ENCODE measurements at regions not wholly inside any gene's neighbourhood (a gene's known extent, or its start where the extent isn't known, plus 50 kb on each side); places are given as distances from the start of the nearest gene placed in this dataset.
"Not testable (repeated sequence)": the region's sequence is repeated elsewhere in the genome, so short reads cannot be mapped to it uniquely, and the experiment has no call there.

DNA sequence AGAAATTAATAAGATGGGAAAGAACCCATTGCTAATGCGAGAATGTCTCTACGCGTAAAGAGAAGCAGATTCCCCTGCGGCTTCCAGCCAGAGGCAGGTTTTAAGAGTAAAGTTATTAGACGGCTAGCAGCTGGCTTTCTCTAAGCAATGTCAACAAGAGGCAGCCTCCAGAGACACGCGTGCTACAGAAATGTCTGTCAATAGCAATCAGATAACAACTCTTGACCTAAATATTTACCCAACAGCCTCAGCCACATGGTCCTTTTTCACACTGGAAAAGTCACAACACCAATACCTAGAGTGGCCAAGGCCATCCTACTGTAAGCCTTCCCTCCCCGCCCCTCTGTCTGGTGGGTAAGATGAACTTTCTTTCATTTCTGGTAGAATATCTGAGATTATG lies 146.0 kb upstream of the SFSWAP start:
- Histone ChIP-seq H3K4me3 (ENCODE audit: low read depth in 1 of 2, low read length in 2 of 2) (no peak overlapping the region), H3K27ac (ENCODE audit: low read depth, low read length) (no peak overlapping the region), H3K9ac (ENCODE audit: low read length) (no peak overlapping the region), H3K36me3 (ENCODE audit: insufficient read depth, low read length) (no peaks in the 10 kb centered on the region), H3K27me3 (ENCODE audit: control insufficient read depth in 1 of 2, insufficient read depth in 2 of 2, low read length in 2 of 2) (peaks cover 0 to 20% of the 10 kb centered on the region in 2 donors), H3K4me1 (ENCODE audit: insufficient read depth, low read length) (no peaks in the 10 kb centered on the region), H3K9me3 (ENCODE audit: low read length) (no peaks in the 10 kb centered on the region)

DNA sequence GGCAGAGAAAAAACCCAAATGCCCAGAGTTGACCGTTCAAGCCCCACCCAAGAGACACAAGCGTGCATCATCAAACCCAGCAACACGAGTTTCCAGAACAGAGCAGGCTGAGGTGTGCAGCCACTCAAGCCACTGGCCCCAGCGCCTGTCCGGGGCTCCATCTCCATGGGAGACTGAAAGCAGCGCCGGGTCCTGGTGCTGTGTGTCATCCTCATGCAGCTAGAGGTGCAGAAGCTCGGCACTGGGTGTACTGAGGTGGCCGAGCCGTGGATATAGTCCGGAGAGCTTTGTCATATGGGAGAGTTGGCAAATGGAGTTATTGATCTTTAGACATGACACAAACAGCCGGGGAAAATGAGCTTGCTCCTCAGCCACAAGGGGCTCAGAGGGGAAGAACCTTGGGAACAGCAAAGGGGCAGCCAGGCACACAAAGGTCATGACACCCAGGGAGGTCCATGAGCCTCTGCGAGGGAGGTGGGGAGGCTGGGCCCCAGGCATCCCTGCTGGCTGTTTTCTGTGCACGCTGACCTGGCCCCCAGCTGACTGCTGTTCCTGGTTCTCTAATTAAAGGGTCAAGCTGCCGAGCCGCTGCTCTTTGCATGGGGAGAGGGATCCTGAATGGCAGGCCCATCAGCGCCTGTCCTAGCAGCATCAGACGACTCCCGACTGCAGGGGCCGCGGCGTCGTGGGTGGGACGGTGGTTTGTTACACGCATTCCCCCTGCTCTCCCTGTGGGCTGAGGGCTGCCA lies 145.4 kb upstream of the SFSWAP start:
- Histone ChIP-seq H3K9ac (ENCODE audit: low read length) (no peak overlapping the region), H3K9me3 (ENCODE audit: low read length) (no peaks in the 10 kb centered on the region), H3K27me3 (ENCODE audit: control insufficient read depth in 1 of 2, insufficient read depth in 2 of 2, low read length in 2 of 2) (peaks cover 0 to 24% of the 10 kb centered on the region in 2 donors), H3K27ac (ENCODE audit: low read depth, low read length) (no peak overlapping the region), H3K4me3 (ENCODE audit: low read depth in 1 of 2, low read length in 2 of 2) (no peak overlapping the region), H3K36me3 (ENCODE audit: insufficient read depth, low read length) (no peaks in the 10 kb centered on the region), H3K4me1 (ENCODE audit: insufficient read depth, low read length) (no peaks in the 10 kb centered on the region)

DNA sequence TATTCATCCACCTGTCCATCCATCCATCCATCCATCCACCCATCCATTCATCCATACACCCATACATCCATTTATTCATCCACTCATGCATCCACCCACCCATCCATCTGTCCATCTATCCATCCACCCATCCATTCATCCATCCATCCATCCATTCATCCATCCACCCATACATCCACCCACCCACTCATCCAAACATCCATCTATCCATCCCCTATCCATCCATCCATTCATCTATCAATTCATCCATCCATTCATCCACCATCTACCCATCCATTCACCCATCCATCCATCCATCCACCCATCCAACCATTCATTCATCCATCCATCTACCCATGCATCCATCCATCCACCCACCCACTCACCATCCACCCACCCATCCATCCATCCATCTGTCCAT lies 142.6 kb upstream of the SFSWAP start:
- no peaks in the 10 kb centered on the region for H3K36me3 ChIP-seq (ENCODE audit: insufficient read depth, low read length)
- no peak overlapping the region for H3K9ac ChIP-seq (ENCODE audit: low read length)
- no peaks in the 10 kb centered on the region for H3K4me1 ChIP-seq (ENCODE audit: insufficient read depth, low read length)
- H3K27me3 ChIP-seq (ENCODE audit: control insufficient read depth in 1 of 2, insufficient read depth in 2 of 2, low read length in 2 of 2), result peaks cover 0 to 30% of the 10 kb centered on the region in 2 donors
- H3K4me3 ChIP-seq (ENCODE audit: low read depth in 1 of 2, low read length in 2 of 2), result no peak overlapping the region
- no peak overlapping the region for H3K27ac ChIP-seq (ENCODE audit: low read depth, low read length)
- H3K9me3 ChIP-seq (ENCODE audit: low read length), result no peaks in the 10 kb centered on the region

DNA sequence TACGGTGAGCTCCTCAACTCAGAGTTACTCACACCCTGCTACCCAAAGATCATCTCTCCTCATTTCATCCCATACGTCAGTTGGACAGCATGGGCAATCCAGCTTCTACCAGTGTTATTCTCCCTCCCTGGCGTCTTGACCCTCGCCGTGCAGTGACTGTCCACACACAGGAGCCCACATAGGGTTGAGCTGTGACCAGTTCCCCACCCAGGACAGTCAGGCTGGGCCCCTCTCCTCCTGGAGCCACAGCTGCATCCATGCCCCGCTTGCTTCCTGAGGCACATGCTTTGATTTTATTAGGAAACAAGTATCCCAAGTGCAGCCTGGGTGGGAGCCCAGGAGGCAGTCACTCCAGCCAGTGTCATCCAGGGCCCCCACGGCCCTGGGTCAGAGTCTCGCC lies 140.3 kb upstream of the SFSWAP start:
- no peaks in the 10 kb centered on the region for H3K9me3 ChIP-seq (ENCODE audit: low read length)
- H3K27me3 ChIP-seq (ENCODE audit: control insufficient read depth in 1 of 2, insufficient read depth in 2 of 2, low read length in 2 of 2), result peaks cover 0 to 29% of the 10 kb centered on the region in 2 donors
- H3K4me3 ChIP-seq (ENCODE audit: low read depth in 1 of 2, low read length in 2 of 2), result no peak overlapping the region

DNA sequence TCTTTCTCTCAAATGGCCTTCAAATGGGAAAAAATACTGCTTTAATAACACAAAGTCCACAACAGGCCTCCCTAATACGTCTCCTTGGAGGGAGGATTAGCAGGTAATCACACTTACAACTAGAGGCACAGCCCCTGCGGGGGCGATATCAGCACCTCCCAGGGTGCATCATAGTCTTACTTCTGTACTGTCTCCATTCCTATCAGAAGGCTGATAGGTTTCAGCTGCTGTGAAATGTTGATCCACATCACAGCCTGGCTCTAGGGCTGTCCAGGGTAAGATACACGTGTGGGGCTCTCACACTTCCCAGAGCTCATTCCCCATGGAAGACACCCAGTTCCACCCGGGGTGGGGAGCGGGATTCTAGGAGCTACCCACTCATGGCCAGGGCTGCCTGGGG lies 139.1 kb upstream of the SFSWAP start:
- Histone ChIP-seq H3K9ac (ENCODE audit: low read length) (no peak overlapping the region), H3K4me1 (ENCODE audit: insufficient read depth, low read length) (no peaks in the 10 kb centered on the region), H3K9me3 (ENCODE audit: low read length) (no peaks in the 10 kb centered on the region), H3K36me3 (ENCODE audit: insufficient read depth, low read length) (no peaks in the 10 kb centered on the region), H3K27ac (ENCODE audit: low read depth, low read length) (no peak overlapping the region), H3K27me3 (ENCODE audit: control insufficient read depth in 1 of 2, insufficient read depth in 2 of 2, low read length in 2 of 2) (peaks cover 0 to 21% of the 10 kb centered on the region in 2 donors), H3K4me3 (ENCODE audit: low read depth in 1 of 2, low read length in 2 of 2) (no peak overlapping the region)

More for the DNA sequence above, 140.3 kb upstream of the SFSWAP start:
- H3K4me1 ChIP-seq (ENCODE audit: insufficient read depth, low read length), result no peaks in the 10 kb centered on the region
- H3K36me3 ChIP-seq (ENCODE audit: insufficient read depth, low read length), result no peaks in the 10 kb centered on the region
- no peak overlapping the region for H3K9ac ChIP-seq (ENCODE audit: low read length)
- no peak overlapping the region for H3K27ac ChIP-seq (ENCODE audit: low read depth, low read length)

DNA sequence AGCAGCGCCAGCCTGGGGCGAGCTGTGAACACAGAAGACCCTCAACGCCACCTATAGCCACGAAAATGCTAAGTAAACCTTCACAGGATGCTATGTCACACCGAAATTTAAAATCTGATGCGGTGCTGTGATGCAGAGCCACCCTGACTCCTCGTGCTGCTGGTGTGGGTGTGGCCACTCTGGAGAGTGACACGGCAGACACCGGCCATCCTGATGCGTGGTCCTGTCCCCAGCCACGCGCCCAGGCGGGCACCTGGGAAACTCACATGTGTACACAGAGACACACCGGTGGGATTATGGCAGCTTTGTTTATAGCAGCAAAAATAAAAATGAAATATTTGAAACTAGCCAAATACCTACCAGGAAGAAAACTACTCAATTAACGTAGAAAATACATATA lies 138.3 kb upstream of the SFSWAP start:
- Histone ChIP-seq H3K4me3 (ENCODE audit: low read depth in 1 of 2, low read length in 2 of 2) (no peak overlapping the region), H3K9ac (ENCODE audit: low read length) (no peak overlapping the region), H3K27ac (ENCODE audit: low read depth, low read length) (no peak overlapping the region), H3K9me3 (ENCODE audit: low read length) (no peaks in the 10 kb centered on the region), H3K27me3 (ENCODE audit: control insufficient read depth in 1 of 2, insufficient read depth in 2 of 2, low read length in 2 of 2) (peaks cover 0 to 21% of the 10 kb centered on the region in 2 donors), H3K36me3 (ENCODE audit: insufficient read depth, low read length) (no peaks in the 10 kb centered on the region), H3K4me1 (ENCODE audit: insufficient read depth, low read length) (no peaks in the 10 kb centered on the region)

DNA sequence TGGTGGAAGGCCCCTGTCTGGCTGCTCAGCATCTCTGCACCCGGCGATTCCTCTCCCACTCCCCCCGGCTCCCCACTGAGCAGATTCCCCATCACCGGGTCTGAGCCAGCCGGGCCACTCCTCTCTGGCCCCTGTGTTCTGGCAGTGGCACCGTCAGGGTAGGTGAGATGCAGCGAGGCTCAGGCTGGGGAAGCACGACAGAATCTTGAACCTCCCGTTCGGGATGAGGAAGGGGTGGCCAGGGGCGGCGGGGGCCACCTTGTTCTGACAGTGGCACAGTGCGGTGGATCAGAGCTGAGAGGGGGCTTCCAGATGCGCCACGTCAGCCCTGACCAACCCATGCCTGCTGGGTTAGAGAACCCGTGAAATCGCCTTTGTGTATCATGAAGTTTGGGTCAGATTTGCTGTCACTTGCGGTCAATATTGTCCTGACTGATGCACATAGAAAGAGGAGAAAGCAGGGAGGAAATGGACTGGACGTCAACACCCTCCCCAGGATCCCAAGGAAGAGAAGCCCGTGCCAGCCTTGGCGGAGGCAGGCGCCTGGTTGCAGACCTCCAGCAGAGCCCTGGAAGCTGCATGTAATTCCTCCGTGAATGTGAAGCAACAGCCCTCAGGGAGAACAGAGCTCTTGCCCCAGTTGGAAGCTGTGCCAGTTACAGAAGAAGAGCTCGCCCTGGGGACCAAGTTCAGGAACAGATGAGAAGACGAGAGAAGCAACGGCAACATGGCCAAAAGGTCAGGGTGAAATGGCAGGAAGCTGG lies 137.1 kb upstream of the SFSWAP start:
- no peaks in the 10 kb centered on the region for H3K4me1 ChIP-seq (ENCODE audit: insufficient read depth, low read length)
- H3K36me3 ChIP-seq (ENCODE audit: insufficient read depth, low read length), result no peaks in the 10 kb centered on the region
- H3K9ac ChIP-seq (ENCODE audit: low read length), result no peak overlapping the region
- H3K27ac ChIP-seq (ENCODE audit: low read depth, low read length), result no peak overlapping the region
- H3K27me3 ChIP-seq (ENCODE audit: control insufficient read depth in 1 of 2, insufficient read depth in 2 of 2, low read length in 2 of 2), result peaks cover 4 to 27% of the 10 kb centered on the region in 2 donors
- no peak overlapping the region for H3K4me3 ChIP-seq (ENCODE audit: low read depth in 1 of 2, low read length in 2 of 2)
- no peaks in the 10 kb centered on the region for H3K9me3 ChIP-seq (ENCODE audit: low read length)

DNA sequence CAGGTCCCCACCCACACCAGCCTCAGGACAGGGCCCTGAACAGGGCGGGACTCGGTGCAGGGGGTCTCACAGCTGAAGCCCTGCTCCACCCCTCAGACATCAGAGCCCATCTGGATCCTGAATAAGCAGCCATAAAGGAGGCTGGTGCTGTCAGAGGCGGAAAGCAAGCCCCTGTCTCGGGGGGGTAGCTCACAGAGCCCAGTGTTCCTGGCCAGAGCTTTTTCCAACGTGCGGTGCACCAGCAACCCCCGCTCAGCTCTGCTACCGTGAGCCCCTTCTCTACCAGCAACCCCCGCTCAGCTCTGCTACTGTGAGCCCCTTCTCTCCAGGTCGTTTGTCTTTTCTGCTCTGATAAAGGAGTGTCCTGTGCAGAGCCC lies 136.5 kb upstream of the SFSWAP start:
- Histone ChIP-seq H3K36me3 (ENCODE audit: insufficient read depth, low read length) (no peaks in the 10 kb centered on the region), H3K4me3 (ENCODE audit: low read depth in 1 of 2, low read length in 2 of 2) (no peak overlapping the region), H3K9me3 (ENCODE audit: low read length) (no peaks in the 10 kb centered on the region), H3K4me1 (ENCODE audit: insufficient read depth, low read length) (no peaks in the 10 kb centered on the region), H3K9ac (ENCODE audit: low read length) (no peak overlapping the region), H3K27ac (ENCODE audit: low read depth, low read length) (no peak overlapping the region), H3K27me3 (ENCODE audit: control insufficient read depth in 1 of 2, insufficient read depth in 2 of 2, low read length in 2 of 2) (peaks cover 9 to 25% of the 10 kb centered on the region in 2 donors)

DNA sequence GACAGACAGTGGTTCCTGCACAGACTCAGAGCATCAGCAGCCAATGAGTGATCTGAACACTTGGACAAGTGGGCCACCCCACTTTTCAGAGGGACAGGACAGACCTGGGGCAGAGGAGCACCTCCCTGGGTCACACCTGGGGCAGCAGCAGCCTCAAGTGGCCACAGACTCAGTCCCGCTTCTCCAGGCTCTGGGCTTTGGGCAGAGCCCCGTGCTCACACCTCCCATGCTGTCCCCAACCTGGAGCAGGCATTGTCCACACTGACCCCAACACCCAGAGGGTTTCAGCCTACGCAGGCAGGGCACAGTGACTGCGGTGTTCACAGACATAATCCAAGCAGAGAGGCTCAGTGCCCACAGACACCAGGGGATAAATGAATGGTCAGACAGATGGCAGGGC lies 135.5 kb upstream of the SFSWAP start:
- Histone ChIP-seq H3K9me3 (ENCODE audit: low read length) (no peaks in the 10 kb centered on the region), H3K36me3 (ENCODE audit: insufficient read depth, low read length) (no peaks in the 10 kb centered on the region), H3K27me3 (ENCODE audit: control insufficient read depth in 1 of 2, insufficient read depth in 2 of 2, low read length in 2 of 2) (peaks cover 11 to 17% of the 10 kb centered on the region in 2 donors), H3K27ac (ENCODE audit: low read depth, low read length) (no peak overlapping the region), H3K4me3 (ENCODE audit: low read depth in 1 of 2, low read length in 2 of 2) (no peak overlapping the region), H3K9ac (ENCODE audit: low read length) (no peak overlapping the region), H3K4me1 (ENCODE audit: insufficient read depth, low read length) (no peaks in the 10 kb centered on the region)

DNA sequence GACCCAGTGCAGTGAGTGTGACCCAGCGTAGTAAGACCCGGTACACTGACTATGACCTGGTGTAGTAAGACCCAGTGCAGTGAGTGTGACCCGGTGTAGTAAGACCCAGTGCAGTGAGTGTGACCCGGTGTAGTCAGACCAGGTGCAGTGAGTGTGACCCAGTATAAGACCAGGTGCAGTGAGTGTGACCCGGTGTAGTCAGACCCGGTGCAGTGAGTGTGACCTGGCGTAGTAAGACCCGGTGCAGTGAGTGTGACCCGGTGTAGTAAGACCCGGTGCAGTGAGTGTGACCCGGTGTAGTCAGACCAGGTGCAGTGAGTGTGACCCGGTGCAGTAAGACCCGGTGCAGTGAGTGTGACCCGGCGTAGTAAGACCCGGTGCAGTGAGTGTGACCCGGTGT lies 134.2 kb upstream of the SFSWAP start:
- H3K27me3 ChIP-seq (ENCODE audit: control insufficient read depth in 1 of 2, insufficient read depth in 2 of 2, low read length in 2 of 2), result peaks cover 11 to 17% of the 10 kb centered on the region in 2 donors
- not testable (repeated sequence) for H3K27ac ChIP-seq (ENCODE audit: low read depth, low read length); H3K9me3 ChIP-seq (ENCODE audit: low read length); H3K4me1 ChIP-seq (ENCODE audit: insufficient read depth, low read length); H3K9ac ChIP-seq (ENCODE audit: low read length); H3K36me3 ChIP-seq (ENCODE audit: insufficient read depth, low read length); H3K4me3 ChIP-seq (ENCODE audit: low read depth in 1 of 2, low read length in 2 of 2)

DNA sequence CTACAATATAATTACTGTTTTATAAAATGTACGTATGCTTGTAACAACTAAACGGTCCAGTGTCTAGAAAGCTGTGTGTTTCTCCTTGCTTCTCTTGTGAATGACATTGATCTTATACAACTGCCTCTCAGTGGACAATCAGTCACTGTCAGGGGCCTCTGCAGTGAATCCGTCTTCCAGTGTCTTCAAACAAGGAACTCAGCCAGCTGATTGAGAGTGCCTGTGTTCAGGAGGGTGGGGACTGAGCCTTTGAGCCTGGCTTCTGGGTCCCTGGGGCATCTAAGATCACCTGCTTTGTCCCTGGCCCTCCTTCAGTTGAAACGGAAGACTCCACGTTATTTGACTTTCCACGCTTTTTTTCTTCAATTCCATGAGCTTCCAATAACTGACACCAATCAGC lies 133.1 kb upstream of the SFSWAP start:
- Histone ChIP-seq H3K9ac (ENCODE audit: low read length) (no peak overlapping the region), H3K36me3 (ENCODE audit: insufficient read depth, low read length) (no peaks in the 10 kb centered on the region), H3K27ac (ENCODE audit: low read depth, low read length) (no peak overlapping the region), H3K4me3 (ENCODE audit: low read depth in 1 of 2, low read length in 2 of 2) (no peak overlapping the region), H3K9me3 (ENCODE audit: low read length) (no peaks in the 10 kb centered on the region), H3K27me3 (ENCODE audit: control insufficient read depth in 1 of 2, insufficient read depth in 2 of 2, low read length in 2 of 2) (peaks cover 11% of the 10 kb centered on the region in 2 donors), H3K4me1 (ENCODE audit: insufficient read depth, low read length) (no peaks in the 10 kb centered on the region)

Measured in muscle layer of colon (tissue), 2 donors.